SKM-1 treated with dmso at 0.1 percent for 144 hours (cell line): ENCODE measurements at regions not wholly inside any gene's neighbourhood (a gene's known extent, or its start where the extent isn't known, plus 50 kb on each side); places are given as distances from the start of the nearest gene placed in this dataset.
"Not testable (repeated sequence)": the region's sequence is repeated elsewhere in the genome, so short reads cannot be mapped to it uniquely, and the experiment has no call there.

Experiments used
- DNase-seq: peaks from one replicate; lab custom pipeline; 2025; ENCODE audit not compliant: unreplicated experiment; lab: John Stamatoyannopoulos, UW

DNA sequence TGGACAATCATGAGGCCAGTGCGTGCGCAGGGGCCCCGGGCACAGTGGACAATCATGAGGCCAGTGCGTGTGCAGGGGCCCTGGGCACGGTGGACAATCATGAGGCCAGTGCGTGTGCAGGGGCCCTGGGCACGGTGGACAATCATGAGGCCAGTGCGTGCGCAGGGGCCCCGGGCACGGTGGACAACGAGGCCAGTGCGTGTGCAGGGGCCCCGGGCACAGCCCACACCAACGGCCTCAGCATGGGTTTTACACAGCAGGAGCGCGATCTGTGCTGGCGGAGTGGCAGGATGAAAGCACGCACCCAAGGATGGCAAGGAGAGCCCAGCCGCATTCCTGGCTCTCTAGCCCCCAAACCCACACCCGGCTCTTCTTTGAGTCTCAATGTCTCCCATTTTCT, 78.8 kb downstream of the RFLNA start:
- not testable (repeated sequence) for DNase-seq

GRCh38 chr12:124372831-124373230, 77.9 kb downstream of the RFLNA start:
- no peak for DNase-seq

- DNase-seq, result no peak
Measured at GRCh38 chr12:124371970-124372555, 77.2 kb downstream of the RFLNA start.

GRCh38 chr12:124371366-124371765, 76.5 kb downstream of the RFLNA start:
- no peak for DNase-seq

- DNase-seq, result no peak
Measured at GRCh38 chr12:124370851-124371250, 76.0 kb downstream of the RFLNA start.

DNA sequence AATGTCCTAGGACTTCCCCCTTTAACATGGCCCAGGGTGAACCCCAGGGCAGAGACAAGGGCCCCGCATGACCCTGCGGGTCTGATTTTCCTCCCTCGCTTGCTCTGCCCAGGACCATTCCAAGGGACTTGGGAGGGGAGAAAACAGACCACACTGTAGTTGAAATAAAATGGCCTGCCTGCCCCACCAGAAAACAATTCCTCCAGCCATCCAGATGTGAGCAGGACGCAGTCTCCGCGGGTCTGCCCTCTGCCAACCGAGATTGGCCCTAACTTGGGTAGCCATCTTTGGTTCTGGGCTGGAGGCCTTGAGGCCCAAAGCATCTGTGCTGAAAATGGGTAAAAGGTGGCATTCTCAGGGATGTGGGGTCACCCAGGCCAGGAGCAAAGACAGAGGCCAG, 75.5 kb downstream of the RFLNA start:
- no peak for DNase-seq

DNA sequence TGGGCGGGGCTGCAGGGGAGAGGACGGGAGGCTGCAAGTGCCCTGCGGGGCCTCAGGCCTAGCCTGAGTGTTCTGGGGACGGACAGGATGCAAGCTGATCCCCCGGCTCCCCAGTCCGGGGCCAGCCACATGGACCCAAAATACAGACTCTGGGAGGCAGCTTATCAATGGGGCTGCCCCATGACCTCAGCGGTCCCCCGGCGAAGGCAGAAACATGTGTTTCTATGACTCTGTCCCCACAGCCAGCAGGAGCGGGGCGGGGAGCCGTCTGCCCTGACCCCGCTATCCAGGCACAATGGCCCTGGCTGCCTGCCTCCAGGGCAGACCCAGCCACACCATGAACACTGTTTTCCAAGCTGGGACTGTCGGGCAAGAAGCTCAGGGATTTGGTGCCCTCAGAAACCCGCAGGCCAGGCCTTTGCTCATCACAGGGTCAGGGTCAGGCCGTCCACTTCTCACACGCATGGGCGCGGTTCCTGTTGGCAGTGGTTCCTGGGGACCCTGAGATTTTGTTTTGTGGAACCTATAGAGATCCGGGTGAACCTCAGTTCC, 75.0 kb downstream of the RFLNA start:
- DNase-seq, result no peak

- no peak for DNase-seq
Measured at GRCh38 chr12:124369055-124369826, 74.3 kb downstream of the RFLNA start.

DNA sequence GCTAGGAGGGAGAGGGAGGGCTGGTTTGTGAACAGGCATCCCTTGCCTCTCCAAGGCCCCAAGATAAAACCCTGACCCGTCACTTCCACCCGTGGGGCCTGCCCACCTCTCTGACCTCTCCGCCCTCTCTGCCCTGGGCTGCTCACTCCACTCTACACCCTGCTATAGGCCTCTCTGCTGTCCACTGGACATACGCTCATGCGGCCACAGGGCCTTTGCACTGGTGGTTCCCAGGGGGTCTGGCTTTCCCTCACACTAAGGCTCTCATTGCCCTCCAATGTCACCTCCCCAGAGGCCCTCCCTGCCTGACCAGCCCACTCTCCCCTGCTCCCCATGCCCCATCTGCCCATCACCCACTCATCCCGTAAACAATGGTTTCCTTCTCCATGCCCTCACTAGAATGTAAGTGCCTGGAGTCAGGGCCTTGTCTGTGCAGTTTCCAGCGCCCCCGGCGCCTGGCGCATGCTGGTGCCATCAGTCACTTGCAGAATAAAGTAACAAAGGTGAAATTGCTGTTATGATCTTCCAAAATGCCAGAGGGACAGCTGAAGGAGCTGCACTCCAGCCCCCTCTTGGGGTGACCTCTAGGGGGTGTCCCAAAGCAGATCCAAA, 73.6 kb downstream of the RFLNA start:
- no peak for DNase-seq

- no peak for DNase-seq
Measured at GRCh38 chr12:124365726-124366430, 71.0 kb downstream of the RFLNA start.
